Sigmoid colon (tissue), 4 donors: ENCODE measurements at regions not wholly inside any gene's neighbourhood (a gene's known extent, or its start where the extent isn't known, plus 50 kb on each side); places are given as distances from the start of the nearest gene placed in this dataset.

ENCODE experiments used
- POLR2A ChIP-seq, 2 donors: fragments of 450-650 bp; IDR thresholded peaks; one replicate each; pipeline ENCODE4 v1.6.1; 2016; ENCODE audit warnings: antibody characterized with exemption in 2 of 2, mild to moderate bottlenecking in 2 of 2, moderate library complexity in 2 of 2
- POLR2AphosphoS5 ChIP-seq, 4 donors: sonication (generic); formaldehyde crosslinking; IDR thresholded peaks; one replicate each; pipeline ENCODE4 v1.6.1; 2017; ENCODE audit warnings: antibody characterized with exemption in 4 of 4

- no peak for TF ChIP-seq POLR2AphosphoS5 (IDR thresholded peaks at IDR 0.05)
- TF ChIP-seq POLR2A (IDR thresholded peaks at IDR 0.05), result no peak
Observed at GRCh38 chr10:83427101-83427500, 712.2 kb upstream of the GHITM start.
